Activated CD8-positive, alpha-beta memory T cell treated with anti-CD3 and anti-CD28 coated beads, Interleukin-2, amount 50 U/mL, for 24 hours (primary cell): ENCODE measurements at regions not wholly inside any gene's neighbourhood (a gene's known extent, or its start where the extent isn't known, plus 50 kb on each side); places are given as distances from the start of the nearest gene placed in this dataset.

Experiments used
- DNase-seq: peaks from one replicate; pipeline ENCODE4 v3.0.0-alpha.2; 2020; ENCODE audit errors: extremely low read depth

- DNase-seq: no peak
Observed at GRCh38 chr1:98330224-98330623, 331.3 kb upstream of the SNX7 start.

GRCh38 chr1:98328855-98329254, 332.7 kb upstream of the SNX7 start:
- DNase-seq: no peak

- no peak for DNase-seq
Observed at GRCh38 chr1:98327220-98327861, 334.2 kb upstream of the SNX7 start.

GRCh38 chr1:98325646-98326440, 335.7 kb upstream of the SNX7 start:
- DNase-seq: no peak

- no peak for DNase-seq
Observed at GRCh38 chr1:98323906-98324358, 337.6 kb upstream of the SNX7 start.

GRCh38 chr1:98323388-98323787, 338.1 kb upstream of the SNX7 start:
- DNase-seq: no peak

- no peak for DNase-seq
Observed at GRCh38 chr1:98322966-98323365, 338.6 kb upstream of the SNX7 start.

- DNase-seq: no peak
Observed at GRCh38 chr1:98322086-98322485, 339.4 kb upstream of the SNX7 start.

- DNase-seq: no peak
Observed at GRCh38 chr1:98321191-98321590, 340.3 kb upstream of the SNX7 start.

GRCh38 chr1:98316286-98316905, 345.1 kb upstream of the SNX7 start:
- no peak for DNase-seq

GRCh38 chr1:98315309-98315708, 346.2 kb upstream of the SNX7 start:
- DNase-seq: no peak

GRCh38 chr1:98314601-98315000, 346.9 kb upstream of the SNX7 start:
- DNase-seq: no peak

GRCh38 chr1:98306517-98307089, 354.9 kb upstream of the SNX7 start:
- DNase-seq: no peak

- DNase-seq: no peak
Observed at GRCh38 chr1:98305362-98305761, 356.2 kb upstream of the SNX7 start.

- DNase-seq: no peak
Observed at GRCh38 chr1:98304888-98305287, 356.6 kb upstream of the SNX7 start.

GRCh38 chr1:98299861-98300260, 361.7 kb upstream of the SNX7 start:
- no peak for DNase-seq

- no peak for DNase-seq
Observed at GRCh38 chr1:98299313-98299712, 362.2 kb upstream of the SNX7 start.

- no peak for DNase-seq
Observed at GRCh38 chr1:98298319-98298718, 363.2 kb upstream of the SNX7 start.

- DNase-seq: no peak
Observed at GRCh38 chr1:98296681-98297080, 364.8 kb upstream of the SNX7 start.

- no peak for DNase-seq
Observed at GRCh38 chr1:98294127-98294526, 367.4 kb upstream of the SNX7 start.

GRCh38 chr1:98292994-98293393, 368.5 kb upstream of the SNX7 start:
- no peak for DNase-seq

- DNase-seq: no peak
Observed at GRCh38 chr1:98289311-98289710, 368.5 kb upstream of the DPYD start.

GRCh38 chr1:98288494-98288893, 367.7 kb upstream of the DPYD start:
- DNase-seq: no peak
